ENCODE measurements at regions not wholly inside any gene's neighbourhood (a gene's known extent, or its start where the extent isn't known, plus 50 kb on each side); places are given as distances from the start of the nearest gene placed in this dataset.

GRCh38 chr4:84433633-84434222 is 65.4 kb downstream of the NKX6-1 start:
- TF ChIP-seq POLR2AphosphoS5 (IDR thresholded peaks at IDR 0.05; ENCODE audit: low read depth, low read length) (no peak), TAF1 (IDR thresholded peaks at IDR 0.05; ENCODE audit: borderline replicate concordance, insufficient read depth, low read length) (no peak), SIN3A (IDR thresholded peaks at IDR 0.05; ENCODE audit: borderline replicate concordance, insufficient read depth, low read length) (no peak), FOXP2 (optimal IDR thresholded peaks at IDR 0.05; ENCODE audit: borderline replicate concordance, extremely low read depth, extremely low read length, insufficient read depth) (no peak), REST (IDR thresholded peaks at IDR 0.05; ENCODE audit: insufficient read depth in 1 of 2, low read depth in 2 of 2, low read length in 2 of 2) (no peak)

GRCh38 chr4:84432713-84433112 is 66.4 kb downstream of the NKX6-1 start:
- TF ChIP-seq SIN3A (IDR thresholded peaks at IDR 0.05; ENCODE audit: borderline replicate concordance, insufficient read depth, low read length), result no peak
- no peak for TF ChIP-seq REST (IDR thresholded peaks at IDR 0.05; ENCODE audit: insufficient read depth in 1 of 2, low read depth in 2 of 2, low read length in 2 of 2)
- no peak for TF ChIP-seq FOXP2 (optimal IDR thresholded peaks at IDR 0.05; ENCODE audit: borderline replicate concordance, extremely low read depth, extremely low read length, insufficient read depth)
- TF ChIP-seq POLR2AphosphoS5 (IDR thresholded peaks at IDR 0.05; ENCODE audit: low read depth, low read length), result no peak
- no peak for TF ChIP-seq TAF1 (IDR thresholded peaks at IDR 0.05; ENCODE audit: borderline replicate concordance, insufficient read depth, low read length)

DNA sequence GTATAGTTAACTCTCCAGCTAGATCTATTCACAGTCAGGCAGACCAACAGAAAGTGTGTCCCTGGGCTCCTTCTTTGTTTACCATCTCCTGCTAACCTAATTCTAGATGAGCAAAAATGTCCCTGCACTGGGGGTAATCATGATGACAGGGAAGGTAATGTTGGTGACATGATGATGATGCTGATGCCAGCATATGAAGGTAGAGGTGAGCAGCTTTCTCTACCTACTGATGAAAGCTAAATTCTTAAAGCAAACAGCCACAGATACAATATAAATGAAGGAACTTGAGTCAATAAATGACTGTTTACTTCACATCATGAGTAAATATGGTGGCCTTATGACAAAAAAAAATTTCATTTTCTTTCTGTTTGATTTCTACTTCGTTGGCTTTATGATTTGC is 78.5 kb downstream of the NKX6-1 start:
- TF ChIP-seq REST (IDR thresholded peaks at IDR 0.05; ENCODE audit: insufficient read depth in 1 of 2, low read depth in 2 of 2, low read length in 2 of 2) (no peak), TAF1 (IDR thresholded peaks at IDR 0.05; ENCODE audit: borderline replicate concordance, insufficient read depth, low read length) (no peak), SIN3A (IDR thresholded peaks at IDR 0.05; ENCODE audit: borderline replicate concordance, insufficient read depth, low read length) (no peak), FOXP2 (optimal IDR thresholded peaks at IDR 0.05; ENCODE audit: borderline replicate concordance, extremely low read depth, extremely low read length, insufficient read depth) (no peak), POLR2AphosphoS5 (IDR thresholded peaks at IDR 0.05; ENCODE audit: low read depth, low read length) (no peak)

DNA sequence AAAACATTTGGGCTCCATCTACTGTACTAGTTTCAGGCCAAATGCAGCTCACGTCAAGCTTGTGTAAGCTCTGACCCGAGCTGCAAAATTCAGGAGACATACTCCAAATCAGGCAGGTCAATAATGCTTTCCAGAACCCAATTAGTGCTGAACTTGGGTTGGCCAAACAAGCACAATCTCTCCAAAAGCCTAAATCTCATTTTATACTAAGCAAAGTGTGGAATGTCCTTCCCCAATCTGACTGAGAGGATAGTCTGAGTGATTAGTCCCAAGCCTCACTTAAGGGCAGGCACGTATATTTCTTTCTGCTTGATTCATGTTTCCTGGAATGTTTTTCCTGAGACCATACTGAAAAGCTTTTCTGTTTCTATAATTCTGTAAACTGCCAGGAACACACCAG is 79.9 kb downstream of the NKX6-1 start:
- no peak for TF ChIP-seq REST (IDR thresholded peaks at IDR 0.05; ENCODE audit: insufficient read depth in 1 of 2, low read depth in 2 of 2, low read length in 2 of 2)
- TF ChIP-seq TAF1 (IDR thresholded peaks at IDR 0.05; ENCODE audit: borderline replicate concordance, insufficient read depth, low read length), result no peak
- TF ChIP-seq POLR2AphosphoS5 (IDR thresholded peaks at IDR 0.05; ENCODE audit: low read depth, low read length), result no peak
- no peak for TF ChIP-seq FOXP2 (optimal IDR thresholded peaks at IDR 0.05; ENCODE audit: borderline replicate concordance, extremely low read depth, extremely low read length, insufficient read depth)
- no peak for TF ChIP-seq SIN3A (IDR thresholded peaks at IDR 0.05; ENCODE audit: borderline replicate concordance, insufficient read depth, low read length)

All from PFSK-1 (cell line).